ENCODE measurements at regions not wholly inside any gene's neighbourhood (a gene's known extent, or its start where the extent isn't known, plus 50 kb on each side); places are given as distances from the start of the nearest gene placed in this dataset.

DNA sequence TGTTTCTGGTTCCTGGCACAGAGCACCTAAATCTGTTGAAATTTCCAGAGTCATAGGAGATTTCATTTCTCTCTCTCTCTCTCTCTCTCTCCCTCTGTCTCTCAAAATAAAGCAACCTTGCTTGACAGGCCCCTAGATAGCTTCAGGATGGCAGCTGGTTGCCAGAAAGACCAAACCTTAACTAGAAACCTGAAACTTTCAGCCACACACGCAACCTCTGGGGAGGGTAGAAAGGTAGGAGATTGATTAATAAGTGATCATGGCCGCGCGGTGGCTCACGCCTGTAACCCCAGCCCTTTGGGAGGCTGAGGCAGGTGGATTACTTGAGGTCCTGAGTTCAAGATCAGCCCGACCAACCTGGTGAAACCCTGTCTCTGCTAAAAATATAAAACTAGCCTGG, 1885.4 kb upstream of the CELF4 start:
- TF ChIP-seq CTCF (IDR thresholded peaks at IDR 0.05) = no peak
- TF ChIP-seq POLR2A (IDR thresholded peaks at IDR 0.05) = no peak

All from ovary (tissue), 3 donors.